ENCODE measurements at regions not wholly inside any gene's neighbourhood (a gene's known extent, or its start where the extent isn't known, plus 50 kb on each side); places are given as distances from the start of the nearest gene placed in this dataset.

GRCh38 chr1:229121845-229122436 lies 149.0 kb upstream of the RAB4A start:
- TF ChIP-seq CTCF (IDR thresholded peaks at IDR 0.05) = no peak
- no peak for TF ChIP-seq POLR2A (IDR thresholded peaks at IDR 0.05)
